Nephron progenitor cell (in vitro differentiated cells): ENCODE measurements at regions not wholly inside any gene's neighbourhood (a gene's known extent, or its start where the extent isn't known, plus 50 kb on each side); places are given as distances from the start of the nearest gene placed in this dataset.

ENCODE experiments used
- DNase-seq: peaks from one replicate; pipeline ENCODE4 v3.0.0; 2021
- H3K27ac Mint-ChIP-seq: 2 replicates; pipeline ENCODE4 v1.8.0; 2021; ENCODE audit warnings: mild to moderate bottlenecking, moderate library complexity, mixed read lengths
- H3K27me3 Mint-ChIP-seq: 2 replicates; pipeline ENCODE4 v1.8.0; 2021; ENCODE audit warnings: mild to moderate bottlenecking, low read depth, mixed read lengths; ENCODE audit not compliant: poor library complexity
- H3K36me3 Mint-ChIP-seq: 2 replicates; pipeline ENCODE4 v1.8.0; 2021; ENCODE audit warnings: low read depth, mixed read lengths
- H3K4me1 Mint-ChIP-seq: 2 replicates; pipeline ENCODE4 v1.8.0; 2021; ENCODE audit warnings: mixed read lengths
- H3K4me3 Mint-ChIP-seq: 2 replicates; pipeline ENCODE4 v1.8.0; 2021; ENCODE audit warnings: mild to moderate bottlenecking, moderate library complexity, mixed read lengths
- H3K9me3 Mint-ChIP-seq: 2 replicates; pipeline ENCODE4 v1.8.0; 2021; ENCODE audit warnings: mild to moderate bottlenecking, moderate library complexity, mixed read lengths
- TF ChIP-seq, protein P1 (sequence below): fragments of 200-600 bp; sonication (generic); IDR thresholded peaks from 2 replicates; pipeline ENCODE4 v1.5.0; 2021; ENCODE audit warnings: antibody characterized with exemption

- no peak overlapping the region for H3K27ac Mint-ChIP-seq
- DNase-seq: no peak
- H3K9me3 Mint-ChIP-seq: no peaks in the 10 kb centered on the region
- H3K27me3 Mint-ChIP-seq: peaks cover 29% of the 10 kb centered on the region
- no peak overlapping the region for H3K4me3 Mint-ChIP-seq
- H3K36me3 Mint-ChIP-seq: no peaks in the 10 kb centered on the region
- peaks cover 14% of the 10 kb centered on the region for H3K4me1 Mint-ChIP-seq
- TF ChIP-seq, protein P1, sequence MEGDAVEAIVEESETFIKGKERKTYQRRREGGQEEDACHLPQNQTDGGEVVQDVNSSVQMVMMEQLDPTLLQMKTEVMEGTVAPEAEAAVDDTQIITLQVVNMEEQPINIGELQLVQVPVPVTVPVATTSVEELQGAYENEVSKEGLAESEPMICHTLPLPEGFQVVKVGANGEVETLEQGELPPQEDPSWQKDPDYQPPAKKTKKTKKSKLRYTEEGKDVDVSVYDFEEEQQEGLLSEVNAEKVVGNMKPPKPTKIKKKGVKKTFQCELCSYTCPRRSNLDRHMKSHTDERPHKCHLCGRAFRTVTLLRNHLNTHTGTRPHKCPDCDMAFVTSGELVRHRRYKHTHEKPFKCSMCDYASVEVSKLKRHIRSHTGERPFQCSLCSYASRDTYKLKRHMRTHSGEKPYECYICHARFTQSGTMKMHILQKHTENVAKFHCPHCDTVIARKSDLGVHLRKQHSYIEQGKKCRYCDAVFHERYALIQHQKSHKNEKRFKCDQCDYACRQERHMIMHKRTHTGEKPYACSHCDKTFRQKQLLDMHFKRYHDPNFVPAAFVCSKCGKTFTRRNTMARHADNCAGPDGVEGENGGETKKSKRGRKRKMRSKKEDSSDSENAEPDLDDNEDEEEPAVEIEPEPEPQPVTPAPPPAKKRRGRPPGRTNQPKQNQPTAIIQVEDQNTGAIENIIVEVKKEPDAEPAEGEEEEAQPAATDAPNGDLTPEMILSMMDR: no peak
These were observed 513.4 kb upstream of the B3GAT1 start for GRCh38 chr11:134925432-134925831.

- TF ChIP-seq, protein P1: no peak
- no peak for DNase-seq
These were observed 511.4 kb upstream of the B3GAT1 start for GRCh38 chr11:134923441-134923840.

DNA sequence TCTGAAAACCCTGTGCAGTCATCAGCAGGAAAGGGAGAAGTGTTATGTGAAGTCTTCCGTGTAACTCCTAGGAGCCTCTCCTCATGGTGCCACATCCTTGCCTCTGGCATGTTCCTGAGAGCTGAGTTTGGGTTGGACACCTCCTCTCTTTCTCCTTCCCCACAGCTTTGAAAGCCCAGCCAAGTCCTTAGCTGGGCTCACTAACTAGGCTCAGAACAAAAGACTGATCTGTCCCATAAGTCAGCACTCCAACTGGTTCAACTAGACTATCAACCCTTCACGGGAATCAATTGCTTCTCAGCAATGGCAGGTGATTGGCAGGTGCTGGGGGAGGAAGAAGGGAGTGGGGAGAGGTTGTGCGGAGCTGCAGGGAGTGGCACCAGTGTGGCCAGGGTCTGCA, 509.9 kb upstream of the B3GAT1 start:
- peaks cover 16% of the 10 kb centered on the region for H3K4me1 Mint-ChIP-seq
- no peaks in the 10 kb centered on the region for H3K9me3 Mint-ChIP-seq
- H3K36me3 Mint-ChIP-seq: no peaks in the 10 kb centered on the region
- TF ChIP-seq, protein P1: no peak
- peaks cover 21% of the 10 kb centered on the region for H3K27me3 Mint-ChIP-seq
- DNase-seq: no peak
- no peak overlapping the region for H3K27ac Mint-ChIP-seq
- no peak overlapping the region for H3K4me3 Mint-ChIP-seq

More at GRCh38 chr11:134923441-134923840, 511.4 kb upstream of the B3GAT1 start:
- Mint-ChIP-seq H3K4me3 (no peak overlapping the region), H3K9me3 (no peaks in the 10 kb centered on the region), H3K36me3 (no peaks in the 10 kb centered on the region), H3K27me3 (peaks cover 21% of the 10 kb centered on the region), H3K27ac (no peak overlapping the region), H3K4me1 (peaks cover 16% of the 10 kb centered on the region)

DNA sequence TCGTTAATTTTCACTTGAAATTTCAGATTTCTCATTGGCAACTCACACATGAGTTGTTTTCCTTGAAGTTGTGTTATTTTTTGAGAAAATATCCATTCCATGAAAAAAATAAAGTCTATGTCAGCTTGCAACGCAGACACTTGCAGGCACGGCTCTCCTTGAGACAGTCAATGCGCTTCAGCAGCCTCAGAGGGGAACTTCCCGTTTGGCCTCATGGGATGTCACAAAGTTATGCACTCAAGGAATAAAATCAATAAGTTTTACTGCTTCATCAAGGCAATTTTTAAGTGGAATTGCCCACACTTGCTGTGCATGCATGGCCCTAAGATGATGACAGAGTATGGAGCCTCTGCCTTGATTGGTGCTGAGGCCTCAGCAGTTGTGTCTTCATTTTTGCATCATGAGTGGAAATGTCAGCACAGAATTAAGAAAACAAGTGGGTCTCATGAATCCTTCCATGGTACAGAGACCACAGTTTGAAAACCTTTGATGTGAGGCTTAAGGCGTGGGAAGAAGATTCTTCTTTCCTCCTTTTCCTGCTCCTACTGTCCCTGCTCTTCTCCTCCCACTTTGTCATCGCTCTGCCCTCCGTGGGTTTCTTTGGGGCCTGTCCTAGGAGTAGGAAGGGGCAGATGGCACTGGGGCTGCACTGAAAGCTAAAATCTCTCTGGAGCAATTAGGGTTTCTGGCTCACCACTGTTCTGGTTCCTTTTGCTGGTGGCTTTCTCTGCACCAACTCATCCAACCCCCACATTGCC, 509.0 kb upstream of the B3GAT1 start:
- H3K27me3 Mint-ChIP-seq: peaks cover 24% of the 10 kb centered on the region
- peaks cover 21% of the 10 kb centered on the region for H3K4me1 Mint-ChIP-seq
- H3K27ac Mint-ChIP-seq: peak overlapping the region; percentile 58
- DNase-seq: no peak
- H3K4me3 Mint-ChIP-seq: no peak overlapping the region
- TF ChIP-seq, protein P1: no peak
- no peaks in the 10 kb centered on the region for H3K9me3 Mint-ChIP-seq
- H3K36me3 Mint-ChIP-seq: no peaks in the 10 kb centered on the region

DNA sequence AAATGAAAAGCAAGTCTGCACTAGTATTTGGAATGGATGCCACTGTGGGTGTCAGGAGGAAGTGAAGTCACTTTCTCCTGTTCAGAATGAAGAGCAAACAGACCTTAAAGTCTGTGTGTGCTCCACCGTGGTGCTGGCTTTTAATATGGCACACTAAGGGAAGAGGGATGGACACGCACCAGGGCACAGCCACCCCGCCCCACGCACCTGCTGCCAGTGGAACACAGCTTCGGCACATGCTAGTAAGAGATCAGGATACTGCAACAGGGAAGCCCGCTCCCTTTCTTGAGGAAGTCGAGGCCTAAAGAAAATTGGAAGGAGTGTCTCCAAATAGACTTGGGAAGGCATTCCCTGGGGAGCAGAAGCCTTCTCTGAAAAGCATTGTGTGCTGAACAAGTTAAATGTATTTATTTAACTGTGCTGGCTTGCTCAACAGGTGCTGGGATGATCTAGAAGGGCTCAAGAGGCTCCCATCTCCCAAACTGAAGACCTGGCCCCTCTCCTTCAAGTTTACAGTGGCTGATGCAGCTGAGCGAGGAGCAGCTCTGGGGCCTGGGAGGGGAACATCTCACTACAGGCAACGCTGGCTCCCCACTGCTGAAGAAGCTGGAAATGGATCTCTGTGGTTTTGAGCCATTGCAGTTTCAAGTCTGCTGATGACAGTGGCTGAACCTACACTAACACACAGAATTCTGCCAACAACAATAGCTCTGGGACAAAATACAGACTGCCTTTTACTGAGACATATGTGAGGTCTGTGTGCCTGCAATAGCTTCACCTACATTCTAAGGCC, 504.6 kb upstream of the B3GAT1 start:
- peaks cover 27% of the 10 kb centered on the region for H3K4me1 Mint-ChIP-seq
- H3K9me3 Mint-ChIP-seq: no peaks in the 10 kb centered on the region
- TF ChIP-seq, protein P1: no peak
- peak overlapping the region; percentile 78 for H3K27ac Mint-ChIP-seq
- no peaks in the 10 kb centered on the region for H3K36me3 Mint-ChIP-seq
- H3K4me3 Mint-ChIP-seq: no peak overlapping the region
- no peak for DNase-seq
- peaks cover 8% of the 10 kb centered on the region for H3K27me3 Mint-ChIP-seq
